HUES6 (cell line): ENCODE measurements at regions not wholly inside any gene's neighbourhood (a gene's known extent, or its start where the extent isn't known, plus 50 kb on each side); places are given as distances from the start of the nearest gene placed in this dataset.
"Not testable (repeated sequence)": the region's sequence is repeated elsewhere in the genome, so short reads cannot be mapped to it uniquely, and the experiment has no call there.

ENCODE experiments used
- H3K27ac ChIP-seq: 2 replicates; pipeline ENCODE4 v1.7.0; 2013; ENCODE audit warnings: low read depth, mild to moderate bottlenecking, low read length, inconsistent platforms
- H3K27me3 ChIP-seq: 2 replicates; pipeline ENCODE4 v1.6.1; 2013; ENCODE audit warnings: low read length; ENCODE audit not compliant: control insufficient read depth, insufficient read depth
- H3K36me3 ChIP-seq: 2 replicates; pipeline ENCODE4 v1.6.1; 2013; ENCODE audit warnings: low read length; ENCODE audit not compliant: control insufficient read depth, insufficient read depth
- H3K4me1 ChIP-seq: 2 replicates; pipeline ENCODE4 v1.6.1; 2013; ENCODE audit warnings: low read length; ENCODE audit not compliant: control insufficient read depth, insufficient read depth
- H3K4me3 ChIP-seq: 2 replicates; pipeline ENCODE4 v1.5.1; 2013; ENCODE audit warnings: low read depth, low read length
- H3K9ac ChIP-seq: one replicate; pipeline ENCODE4 v1.6.1; 2013; ENCODE audit warnings: mild to moderate bottlenecking, low read length
- H3K9me3 ChIP-seq: 2 replicates; pipeline ENCODE4 v1.6.1; 2013; ENCODE audit warnings: low read depth, low read length; ENCODE audit not compliant: control insufficient read depth, insufficient read depth

DNA sequence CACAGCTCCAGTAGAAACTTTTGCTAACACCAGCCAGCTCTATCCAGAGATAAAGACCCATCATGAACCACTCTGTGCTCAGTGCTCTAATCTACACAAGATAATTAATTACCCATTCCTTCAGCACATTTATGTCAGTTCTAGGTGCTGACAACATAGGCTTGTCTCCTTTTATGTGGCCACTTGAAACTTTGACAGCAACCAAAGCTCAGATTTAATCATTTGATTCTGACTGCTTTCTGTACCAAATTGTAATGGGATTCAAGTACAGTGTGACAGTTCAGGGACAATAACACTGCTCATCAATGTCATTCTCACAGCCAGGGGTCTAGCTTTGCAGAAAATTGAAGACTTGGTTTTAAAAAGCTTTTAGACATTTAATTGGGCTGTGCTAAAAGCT, 266.6 kb downstream of the KCTD12 start:
- no peaks in the 10 kb centered on the region for H3K4me1 ChIP-seq
- H3K27ac ChIP-seq = no peak overlapping the region
- no peak overlapping the region for H3K9ac ChIP-seq
- H3K36me3 ChIP-seq = no peaks in the 10 kb centered on the region
- no peak overlapping the region for H3K4me3 ChIP-seq
- no peaks in the 10 kb centered on the region for H3K9me3 ChIP-seq
- no peaks in the 10 kb centered on the region for H3K27me3 ChIP-seq

DNA sequence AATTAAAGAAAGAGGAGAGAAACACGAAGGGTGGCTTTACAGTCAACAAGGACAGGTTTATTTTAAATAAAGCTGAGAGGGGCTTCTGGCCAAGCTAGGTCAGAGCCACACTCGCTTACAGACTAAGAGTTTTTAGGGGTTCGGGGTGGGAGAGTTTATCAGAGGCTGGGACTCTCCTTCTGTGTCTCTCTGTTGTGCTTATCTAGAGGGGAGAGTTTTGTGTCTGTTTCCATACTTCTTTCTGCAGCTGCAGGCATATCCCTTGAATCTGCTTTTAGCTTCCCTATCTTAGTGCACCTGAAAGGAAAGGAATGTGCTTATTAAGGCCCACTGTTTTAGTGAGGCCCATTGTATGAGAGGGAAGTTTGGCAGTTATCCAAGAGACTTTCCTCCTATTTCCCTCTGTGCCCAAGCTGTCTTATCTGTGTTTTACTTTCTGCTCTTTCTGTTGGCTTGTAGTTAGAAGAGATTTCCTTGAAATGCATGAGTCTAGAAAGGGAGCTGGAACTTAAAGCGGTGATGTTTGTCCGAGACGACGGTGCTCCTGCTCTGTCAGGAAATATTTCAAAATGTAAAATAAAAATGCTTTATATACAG, 275.3 kb downstream of the KCTD12 start:
- Histone ChIP-seq H3K9me3 (peaks cover 13% of the 10 kb centered on the region), H3K27ac (no peak overlapping the region), H3K4me1 (no peaks in the 10 kb centered on the region)

DNA sequence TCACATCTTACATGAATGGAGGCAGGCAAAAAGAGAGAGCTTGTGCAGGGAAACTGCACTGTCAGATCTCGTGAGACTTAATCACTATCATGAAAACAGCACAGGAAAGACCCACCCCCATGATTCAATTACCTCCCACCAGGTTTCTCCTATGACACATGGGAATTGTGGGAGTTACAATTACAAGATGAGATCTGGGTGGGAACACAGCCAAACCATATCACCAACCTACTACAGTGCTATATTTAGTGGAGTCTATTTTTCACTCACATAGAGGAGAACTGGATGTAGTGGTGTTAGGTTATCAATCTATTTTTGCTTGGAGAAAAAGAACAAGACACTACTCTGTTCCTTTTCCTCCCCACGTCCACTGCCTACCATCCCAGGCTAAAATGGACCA, 276.6 kb downstream of the KCTD12 start:
- H3K4me3 ChIP-seq = no peak overlapping the region
- H3K36me3 ChIP-seq = no peaks in the 10 kb centered on the region
- no peak overlapping the region for H3K9ac ChIP-seq
- H3K4me1 ChIP-seq = no peaks in the 10 kb centered on the region
- H3K27me3 ChIP-seq = no peaks in the 10 kb centered on the region
- peaks cover 13% of the 10 kb centered on the region for H3K9me3 ChIP-seq
- H3K27ac ChIP-seq = no peak overlapping the region

More for the DNA sequence above, 275.3 kb downstream of the KCTD12 start:
- H3K4me3 ChIP-seq = no peak overlapping the region
- H3K36me3 ChIP-seq = no peaks in the 10 kb centered on the region
- H3K9ac ChIP-seq = no peak overlapping the region
- H3K27me3 ChIP-seq = no peaks in the 10 kb centered on the region

DNA sequence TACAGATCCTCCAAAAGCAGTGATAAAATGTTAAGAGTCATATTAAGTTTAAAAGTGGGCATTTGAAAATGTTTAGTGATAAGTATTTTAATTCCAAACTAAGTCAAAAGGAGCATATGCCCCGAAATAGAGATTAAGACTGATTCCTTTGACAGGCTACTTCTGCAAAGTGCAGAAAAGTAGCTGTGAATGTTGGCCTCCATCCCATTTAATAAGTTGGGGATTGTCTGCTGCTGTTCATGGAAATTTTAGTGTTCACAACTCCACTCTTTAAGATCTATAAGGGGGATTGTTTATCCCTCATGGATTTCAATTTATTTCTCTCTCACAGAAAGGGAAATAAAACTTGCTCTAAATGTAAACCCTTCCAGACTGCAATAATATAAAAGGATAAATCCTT, 278.3 kb downstream of the KCTD12 start:
- Histone ChIP-seq H3K27me3 (no peaks in the 10 kb centered on the region), H3K36me3 (no peaks in the 10 kb centered on the region), H3K9ac (no peak overlapping the region), H3K4me3 (no peak overlapping the region), H3K27ac (no peak overlapping the region), H3K4me1 (no peaks in the 10 kb centered on the region), H3K9me3 (peaks cover 13% of the 10 kb centered on the region)

DNA sequence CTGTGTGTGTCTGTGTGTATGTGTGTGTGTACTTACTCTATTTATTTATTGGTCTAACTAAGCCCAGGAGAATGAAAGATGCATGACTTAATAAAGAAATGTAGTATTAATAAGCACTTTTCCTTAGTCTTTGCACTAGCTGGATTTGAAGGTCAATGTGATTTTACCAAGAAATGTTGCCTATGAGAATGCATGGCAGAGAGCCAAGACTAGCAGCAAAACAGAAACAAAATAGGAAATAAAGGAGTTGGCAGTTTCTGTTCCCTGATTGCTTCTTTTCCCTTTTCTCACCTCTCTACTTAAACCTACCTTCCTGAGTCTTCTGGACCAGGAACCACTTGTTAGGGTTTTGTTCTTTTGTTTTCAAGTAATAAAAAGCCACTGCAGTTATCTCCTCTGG, 286.1 kb downstream of the KCTD12 start:
- H3K36me3 ChIP-seq = no peaks in the 10 kb centered on the region

DNA sequence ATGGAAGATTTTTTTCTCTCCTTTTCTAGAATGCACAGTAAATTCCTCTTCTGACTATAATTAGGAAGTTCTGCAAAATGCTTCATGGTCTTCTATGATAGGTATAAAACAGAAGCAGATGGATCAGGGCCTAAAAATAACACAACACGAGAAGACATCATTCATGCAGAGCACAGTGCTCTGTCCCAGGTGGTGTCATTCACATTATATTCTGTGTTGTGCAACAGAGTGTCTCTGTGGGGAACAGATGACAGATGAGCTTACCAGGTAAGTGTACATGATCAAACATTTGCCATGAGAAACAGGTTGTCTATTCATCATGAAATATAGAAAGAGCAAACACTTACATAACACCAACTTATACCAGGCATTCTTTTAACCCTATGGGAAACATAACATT, 288.3 kb downstream of the KCTD12 start:
- Histone ChIP-seq H3K27me3 (no peaks in the 10 kb centered on the region), H3K27ac (no peak overlapping the region), H3K4me1 (no peaks in the 10 kb centered on the region), H3K36me3 (no peaks in the 10 kb centered on the region), H3K9ac (no peak overlapping the region), H3K4me3 (no peak overlapping the region), H3K9me3 (no peaks in the 10 kb centered on the region)

More for the DNA sequence above, 286.1 kb downstream of the KCTD12 start:
- H3K9ac ChIP-seq = no peak overlapping the region
- H3K4me3 ChIP-seq = no peak overlapping the region
- no peaks in the 10 kb centered on the region for H3K9me3 ChIP-seq
- no peaks in the 10 kb centered on the region for H3K27me3 ChIP-seq
- no peak overlapping the region for H3K27ac ChIP-seq
- no peaks in the 10 kb centered on the region for H3K4me1 ChIP-seq

DNA sequence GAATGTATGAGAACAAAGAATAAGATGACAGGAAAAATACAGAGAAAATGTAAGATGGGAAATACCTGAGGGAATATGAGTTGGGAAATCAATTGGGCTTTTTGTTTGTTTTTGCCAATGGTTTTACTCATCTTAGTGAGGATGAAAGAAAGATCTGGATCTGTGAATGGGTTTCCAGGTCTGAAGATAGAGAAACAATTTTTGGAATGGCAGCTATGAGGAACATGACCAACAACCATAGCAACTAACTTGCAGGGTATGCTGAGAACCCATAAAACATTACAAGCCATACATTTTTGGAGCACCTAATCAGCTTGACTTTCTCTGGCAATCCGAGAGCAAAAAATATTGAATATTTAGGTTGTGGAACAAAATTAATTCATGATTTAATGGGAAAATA, 290.0 kb downstream of the KCTD12 start:
- Histone ChIP-seq H3K9me3 (no peaks in the 10 kb centered on the region), H3K4me3 (no peak overlapping the region), H3K27ac (no peak overlapping the region), H3K27me3 (no peaks in the 10 kb centered on the region), H3K4me1 (no peaks in the 10 kb centered on the region), H3K9ac (no peak overlapping the region), H3K36me3 (no peaks in the 10 kb centered on the region)

DNA sequence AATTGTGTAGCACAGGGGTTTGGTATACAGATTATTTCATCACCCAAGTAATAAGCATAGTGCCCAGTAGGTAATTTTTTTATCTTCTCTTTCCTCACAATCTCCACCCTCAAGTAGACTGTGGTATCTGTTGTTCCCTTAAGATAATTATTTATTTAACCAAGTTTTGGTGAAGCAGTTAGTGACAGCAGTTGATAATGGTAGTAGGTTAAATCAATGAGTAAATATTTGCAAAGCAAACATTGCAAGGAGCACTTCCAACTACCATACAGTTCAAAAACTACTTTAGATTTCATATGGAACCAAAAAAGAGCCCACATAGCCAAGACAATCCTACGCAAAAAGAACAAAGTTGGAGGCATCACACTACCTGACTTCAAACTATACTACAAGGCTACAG, 291.8 kb downstream of the KCTD12 start:
- H3K4me3 ChIP-seq = no peak overlapping the region
- H3K9me3 ChIP-seq = no peaks in the 10 kb centered on the region
- no peaks in the 10 kb centered on the region for H3K36me3 ChIP-seq
- H3K4me1 ChIP-seq = no peaks in the 10 kb centered on the region
- no peaks in the 10 kb centered on the region for H3K27me3 ChIP-seq
- H3K9ac ChIP-seq = no peak overlapping the region
- H3K27ac ChIP-seq = no peak overlapping the region

DNA sequence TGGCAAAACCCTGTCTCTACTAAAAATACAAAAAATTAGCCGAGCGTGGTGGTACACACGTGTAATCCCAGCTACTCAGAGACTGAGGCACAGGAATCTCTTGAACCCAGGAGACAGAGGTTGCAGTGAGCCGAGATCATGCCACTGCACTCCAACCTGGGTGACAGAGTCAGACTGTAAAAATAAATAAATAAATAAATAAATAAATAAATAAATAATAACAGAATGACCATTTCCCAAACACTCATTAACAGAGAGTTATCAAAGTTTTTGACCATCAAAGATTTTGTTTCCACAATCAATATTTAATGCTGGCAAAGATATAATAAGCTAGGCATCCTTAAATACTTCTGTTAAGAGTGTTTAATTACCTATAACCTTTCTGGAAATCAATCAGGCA, 299.4 kb downstream of the KCTD12 start:
- Histone ChIP-seq H3K27me3 (no peaks in the 10 kb centered on the region), H3K36me3 (no peaks in the 10 kb centered on the region), H3K4me3 (no peak overlapping the region), H3K9ac (no peak overlapping the region), H3K27ac (no peak overlapping the region), H3K9me3 (no peaks in the 10 kb centered on the region), H3K4me1 (no peaks in the 10 kb centered on the region)

DNA sequence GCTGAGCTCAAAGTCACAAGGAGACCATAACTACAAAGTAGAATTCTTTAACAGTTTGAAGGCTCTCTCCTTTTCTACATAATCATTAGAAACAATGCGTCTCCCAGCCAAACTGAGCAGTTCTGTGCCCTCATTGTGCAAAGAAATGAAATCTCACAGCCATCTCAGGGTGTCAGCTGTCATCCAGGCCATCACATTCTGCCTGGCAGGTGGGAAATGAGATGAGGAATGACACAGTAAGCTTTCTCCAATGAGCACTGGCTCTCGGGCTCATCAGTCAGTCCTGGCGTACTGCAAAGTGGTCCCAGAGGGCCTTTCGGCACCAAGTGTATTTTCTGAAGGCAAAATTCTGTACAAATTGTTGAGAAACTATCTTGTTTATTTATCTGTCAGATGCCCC, 306.5 kb downstream of the KCTD12 start:
- H3K27ac ChIP-seq = no peak overlapping the region
- H3K9me3 ChIP-seq = peaks cover 23% of the 10 kb centered on the region
- H3K4me1 ChIP-seq = no peaks in the 10 kb centered on the region
- no peaks in the 10 kb centered on the region for H3K27me3 ChIP-seq
- H3K36me3 ChIP-seq = no peaks in the 10 kb centered on the region
- no peak overlapping the region for H3K9ac ChIP-seq
- H3K4me3 ChIP-seq = no peak overlapping the region

DNA sequence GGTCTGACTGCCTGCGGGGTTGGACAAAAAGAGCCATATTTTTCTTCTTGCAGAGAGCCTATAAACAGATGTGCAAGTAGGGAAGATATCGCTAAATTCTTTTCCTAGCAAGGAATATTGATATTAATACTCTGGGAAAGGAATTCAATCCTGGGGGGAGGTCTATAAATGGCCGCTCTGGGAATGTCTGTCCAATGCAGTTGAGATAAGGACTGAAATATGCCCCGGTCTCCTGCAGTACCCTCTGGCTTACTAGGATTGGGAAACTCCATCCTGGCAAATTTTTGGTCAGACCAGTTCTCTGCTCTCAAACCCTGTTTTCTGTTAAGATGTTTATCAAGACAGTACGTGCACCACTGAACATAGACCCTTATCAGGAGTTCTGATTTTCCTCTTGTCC, 310.6 kb downstream of the KCTD12 start:
- not testable (repeated sequence) for H3K4me1 ChIP-seq, H3K27ac ChIP-seq, H3K9ac ChIP-seq, H3K27me3 ChIP-seq, H3K36me3 ChIP-seq, H3K4me3 ChIP-seq
- H3K9me3 ChIP-seq = peaks cover 25% of the 10 kb centered on the region

DNA sequence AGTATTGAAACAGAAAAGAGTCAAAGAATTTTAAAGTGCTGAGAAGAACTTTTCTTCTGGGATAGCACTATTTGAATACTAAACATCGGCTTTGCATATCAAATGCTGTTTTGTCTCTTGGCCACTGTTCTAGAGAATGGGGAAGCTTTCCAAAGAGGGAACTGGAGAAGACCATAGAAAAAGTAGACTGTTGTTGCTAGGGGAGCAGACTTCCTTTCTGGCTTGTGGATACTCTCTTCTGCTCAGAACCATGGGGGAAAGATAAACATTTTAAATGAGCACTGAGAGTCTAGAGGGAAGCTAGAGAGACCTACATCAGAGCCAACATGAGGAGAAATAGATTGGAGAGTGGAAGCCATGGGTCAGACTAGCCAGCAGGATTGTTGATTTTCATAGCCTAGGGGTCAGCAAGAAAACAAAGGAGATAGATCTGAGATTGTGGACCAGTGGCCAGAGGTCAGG, 315.7 kb downstream of the KCTD12 start:
- Histone ChIP-seq H3K9ac (no peak overlapping the region), H3K27ac (peak overlapping the region; percentile 57; the same call in 1 of the 2 replicates), H3K27me3 (no peaks in the 10 kb centered on the region)

More for the DNA sequence above, 315.7 kb downstream of the KCTD12 start:
- Histone ChIP-seq H3K36me3 (no peaks in the 10 kb centered on the region), H3K4me3 (no peak overlapping the region; the same call in 1 of the 2 replicates), H3K9me3 (peaks cover 9% of the 10 kb centered on the region), H3K4me1 (peaks cover 13% of the 10 kb centered on the region)
